ENCODE measurements at regions not wholly inside any gene's neighbourhood (a gene's known extent, or its start where the extent isn't known, plus 50 kb on each side); places are given as distances from the start of the nearest gene placed in this dataset.

GRCh38 chr11:106400949-106401570 lies 323.6 kb downstream of the AASDHPPT start:
- no peak for DNase-seq (ENCODE audit: low read depth)

GRCh38 chr11:106403751-106404150 lies 326.3 kb downstream of the AASDHPPT start:
- no peak for DNase-seq (ENCODE audit: low read depth)

- DNase-seq (ENCODE audit: low read depth), result no peak
Measured at GRCh38 chr11:106409222-106409621, 331.8 kb downstream of the AASDHPPT start.

- no peak for DNase-seq (ENCODE audit: low read depth)
Measured at GRCh38 chr11:106409671-106410070, 332.2 kb downstream of the AASDHPPT start.

GRCh38 chr11:106410902-106411301 lies 333.4 kb downstream of the AASDHPPT start:
- no peak for DNase-seq (ENCODE audit: low read depth)

- no peak for DNase-seq (ENCODE audit: low read depth)
Measured at GRCh38 chr11:106413222-106413621, 335.8 kb downstream of the AASDHPPT start.

GRCh38 chr11:106415510-106415909 lies 338.0 kb downstream of the AASDHPPT start:
- no peak for DNase-seq (ENCODE audit: low read depth)

GRCh38 chr11:106418791-106419190 lies 341.3 kb downstream of the AASDHPPT start:
- DNase-seq (ENCODE audit: low read depth), result no peak

GRCh38 chr11:106420048-106420665 lies 342.7 kb downstream of the AASDHPPT start:
- no peak for DNase-seq (ENCODE audit: low read depth)

- DNase-seq (ENCODE audit: low read depth), result no peak
Measured at GRCh38 chr11:106420686-106421085, 343.2 kb downstream of the AASDHPPT start.

GRCh38 chr11:106421676-106422292 lies 344.3 kb downstream of the AASDHPPT start:
- DNase-seq (ENCODE audit: low read depth), result no peak

- no peak for DNase-seq (ENCODE audit: low read depth)
Measured at GRCh38 chr11:106422583-106422982, 345.1 kb downstream of the AASDHPPT start.

GRCh38 chr11:106424111-106424510 lies 346.6 kb downstream of the AASDHPPT start:
- DNase-seq (ENCODE audit: low read depth), result peak; percentile 49

GRCh38 chr11:106425819-106426218 lies 348.4 kb downstream of the AASDHPPT start:
- DNase-seq (ENCODE audit: low read depth), result no peak

GRCh38 chr11:106426696-106427095 lies 349.2 kb downstream of the AASDHPPT start:
- no peak for DNase-seq (ENCODE audit: low read depth)

- DNase-seq (ENCODE audit: low read depth), result no peak
Measured at GRCh38 chr11:106427736-106428135, 350.3 kb downstream of the AASDHPPT start.

GRCh38 chr11:106442032-106442431 lies 364.6 kb downstream of the AASDHPPT start:
- no peak for DNase-seq (ENCODE audit: low read depth)

- DNase-seq (ENCODE audit: low read depth), result no peak
Measured at GRCh38 chr11:106446302-106446701, 368.8 kb downstream of the AASDHPPT start.

GRCh38 chr11:106446955-106447354 lies 369.5 kb downstream of the AASDHPPT start:
- DNase-seq (ENCODE audit: low read depth), result no peak

- no peak for DNase-seq (ENCODE audit: low read depth)
Measured at GRCh38 chr11:106447631-106448191, 370.2 kb downstream of the AASDHPPT start.

GRCh38 chr11:106449763-106450162 lies 372.3 kb downstream of the AASDHPPT start:
- no peak for DNase-seq (ENCODE audit: low read depth)

- DNase-seq (ENCODE audit: low read depth), result no peak
Measured at GRCh38 chr11:106451228-106451922, 373.9 kb downstream of the AASDHPPT start.

GRCh38 chr11:106456647-106457046 lies 379.2 kb downstream of the AASDHPPT start:
- DNase-seq (ENCODE audit: low read depth), result no peak

Data from fibroblast of the conjunctiva (primary cell).